ENCODE measurements at regions not wholly inside any gene's neighbourhood (a gene's known extent, or its start where the extent isn't known, plus 50 kb on each side); places are given as distances from the start of the nearest gene placed in this dataset.

DNA sequence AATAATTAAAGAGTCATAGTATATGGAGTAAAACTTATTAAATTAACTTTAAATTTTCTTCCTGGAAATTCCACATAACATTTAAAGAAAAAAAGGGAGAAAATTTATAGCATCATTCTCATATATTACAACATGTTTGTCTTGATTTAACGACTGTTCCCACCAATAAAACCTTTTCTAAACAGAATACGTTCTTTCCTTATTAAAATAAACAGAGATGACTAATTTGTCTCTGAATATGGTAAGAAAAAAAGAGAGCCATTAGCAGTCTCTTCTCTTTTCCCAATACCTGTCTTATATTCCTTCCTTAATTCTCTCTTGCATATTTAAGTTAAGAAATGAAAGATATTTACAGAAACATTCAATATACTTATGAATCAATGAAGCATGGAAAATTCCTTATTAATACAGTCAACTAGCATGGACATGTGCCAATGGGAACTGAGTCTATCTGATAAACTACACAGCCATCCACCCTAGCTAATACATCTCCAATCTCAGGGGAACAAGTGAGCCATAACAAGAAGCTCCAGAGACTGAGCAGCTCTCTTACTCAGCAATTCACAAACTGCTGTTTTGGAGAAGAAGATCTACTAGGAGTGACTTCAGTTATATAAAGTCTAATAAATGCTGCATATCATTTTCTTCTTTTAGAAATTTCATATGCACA lies 347.1 kb upstream of the MANEA start:
- Histone ChIP-seq H3K36me3 (ENCODE audit: control insufficient read depth, insufficient read depth, low read length) (no peaks in the 10 kb centered on the region), H3K79me2 (ENCODE audit: control insufficient read depth, insufficient read depth, low read length) (no peaks in the 10 kb centered on the region), H3K27me3 (ENCODE audit: control insufficient read depth, insufficient read depth, low read length) (no peaks in the 10 kb centered on the region), H4K20me1 (ENCODE audit: control insufficient read depth, extremely low read depth, insufficient read depth, low read length) (no peaks in the 10 kb centered on the region), H3K4me1 (ENCODE audit: control insufficient read depth, extremely low read depth, insufficient read depth, low read length) (no peaks in the 10 kb centered on the region), H3K9ac (ENCODE audit: insufficient read depth, low read length) (no peak overlapping the region), H3K27ac (ENCODE audit: insufficient read depth, low read length) (no peak overlapping the region), H3K4me3 (replicated peaks in 1 of 4; ENCODE audit: control extremely low read depth in 1 of 4, insufficient read depth in 1 of 4, low read depth in 3 of 4, low read length in 4 of 4) (no peak overlapping the region), H3K4me2 (ENCODE audit: extremely low read depth, insufficient read depth, low read length) (no peak overlapping the region), H3K9me3 (ENCODE audit: control insufficient read depth, insufficient read depth, low read depth, low read length) (no peaks in the 10 kb centered on the region), H2AFZ (ENCODE audit: low read length) (no peak overlapping the region)
- DNase-seq (ENCODE audit: low read depth in 2 of 2) = peak in 1 of 2 donors; percentile 40
- TF ChIP-seq, protein P1, sequence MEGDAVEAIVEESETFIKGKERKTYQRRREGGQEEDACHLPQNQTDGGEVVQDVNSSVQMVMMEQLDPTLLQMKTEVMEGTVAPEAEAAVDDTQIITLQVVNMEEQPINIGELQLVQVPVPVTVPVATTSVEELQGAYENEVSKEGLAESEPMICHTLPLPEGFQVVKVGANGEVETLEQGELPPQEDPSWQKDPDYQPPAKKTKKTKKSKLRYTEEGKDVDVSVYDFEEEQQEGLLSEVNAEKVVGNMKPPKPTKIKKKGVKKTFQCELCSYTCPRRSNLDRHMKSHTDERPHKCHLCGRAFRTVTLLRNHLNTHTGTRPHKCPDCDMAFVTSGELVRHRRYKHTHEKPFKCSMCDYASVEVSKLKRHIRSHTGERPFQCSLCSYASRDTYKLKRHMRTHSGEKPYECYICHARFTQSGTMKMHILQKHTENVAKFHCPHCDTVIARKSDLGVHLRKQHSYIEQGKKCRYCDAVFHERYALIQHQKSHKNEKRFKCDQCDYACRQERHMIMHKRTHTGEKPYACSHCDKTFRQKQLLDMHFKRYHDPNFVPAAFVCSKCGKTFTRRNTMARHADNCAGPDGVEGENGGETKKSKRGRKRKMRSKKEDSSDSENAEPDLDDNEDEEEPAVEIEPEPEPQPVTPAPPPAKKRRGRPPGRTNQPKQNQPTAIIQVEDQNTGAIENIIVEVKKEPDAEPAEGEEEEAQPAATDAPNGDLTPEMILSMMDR (conservative IDR thresholded peaks at IDR 0.05 in 1 of 2, IDR thresholded peaks at IDR 0.05 in 1 of 2; ENCODE audit: low read depth in 1 of 2, low read length in 2 of 2) = no peak

DNA sequence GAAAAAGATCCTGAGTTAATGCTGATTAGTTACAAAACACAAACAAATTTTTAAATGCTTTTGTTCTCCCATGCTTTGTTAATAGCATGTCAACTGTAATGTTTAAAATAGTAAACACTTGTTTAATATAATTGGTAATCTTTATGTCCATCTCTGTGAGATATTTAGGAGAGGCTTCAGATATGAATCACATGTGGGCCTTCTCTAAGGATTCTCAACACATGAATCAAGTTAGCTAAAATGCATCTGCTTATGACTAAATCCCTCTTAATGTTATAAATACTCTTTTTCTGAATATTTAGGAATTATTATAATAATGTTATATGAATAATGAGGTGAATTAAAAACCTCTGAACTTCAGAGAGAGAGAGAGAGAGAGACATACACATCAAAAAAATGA lies 345.9 kb upstream of the MANEA start:
- Histone ChIP-seq H2AFZ (ENCODE audit: low read length) (no peak overlapping the region), H3K4me1 (ENCODE audit: control insufficient read depth, extremely low read depth, insufficient read depth, low read length) (no peaks in the 10 kb centered on the region), H3K27ac (ENCODE audit: insufficient read depth, low read length) (no peak overlapping the region), H3K4me2 (ENCODE audit: extremely low read depth, insufficient read depth, low read length) (no peak overlapping the region), H3K27me3 (ENCODE audit: control insufficient read depth, insufficient read depth, low read length) (no peaks in the 10 kb centered on the region), H3K9me3 (ENCODE audit: control insufficient read depth, insufficient read depth, low read depth, low read length) (no peaks in the 10 kb centered on the region), H3K36me3 (ENCODE audit: control insufficient read depth, insufficient read depth, low read length) (no peaks in the 10 kb centered on the region), H3K4me3 (replicated peaks in 1 of 4; ENCODE audit: control extremely low read depth in 1 of 4, insufficient read depth in 1 of 4, low read depth in 3 of 4, low read length in 4 of 4) (no peak overlapping the region), H4K20me1 (ENCODE audit: control insufficient read depth, extremely low read depth, insufficient read depth, low read length) (no peaks in the 10 kb centered on the region), H3K79me2 (ENCODE audit: control insufficient read depth, insufficient read depth, low read length) (no peaks in the 10 kb centered on the region), H3K9ac (ENCODE audit: insufficient read depth, low read length) (no peak overlapping the region)
- peak in 1 of 2 donors; percentile 1 for DNase-seq (ENCODE audit: low read depth in 2 of 2)
- no peak for TF ChIP-seq EZH2 (IDR thresholded peaks at IDR 0.05; ENCODE audit: low read length, missing control alignments)
- TF ChIP-seq, protein P1 (conservative IDR thresholded peaks at IDR 0.05 in 1 of 2, IDR thresholded peaks at IDR 0.05 in 1 of 2; ENCODE audit: low read depth in 1 of 2, low read length in 2 of 2) = no peak

DNA sequence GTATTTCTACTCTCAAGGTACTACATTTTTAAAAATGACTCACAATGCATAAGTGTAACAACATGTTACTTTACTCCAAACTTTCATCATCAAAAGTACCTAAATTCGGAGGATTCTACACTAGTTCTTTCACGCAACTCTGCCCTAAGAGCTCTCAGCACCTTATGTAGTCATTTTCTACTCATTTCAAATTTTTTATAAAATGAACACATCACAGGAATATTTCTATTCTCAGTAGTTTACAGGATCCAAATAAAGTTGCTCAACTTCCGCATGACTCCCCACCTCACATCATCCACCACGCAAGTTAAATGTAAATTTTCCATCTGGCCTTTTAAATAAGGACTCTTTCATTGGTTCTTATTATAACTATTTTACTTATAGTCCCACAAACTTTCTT lies 344.9 kb upstream of the MANEA start:
- peak in 1 of 2 donors; percentile 77 for DNase-seq (ENCODE audit: low read depth in 2 of 2)
- no peaks in the 10 kb centered on the region for H3K36me3 ChIP-seq (ENCODE audit: control insufficient read depth, insufficient read depth, low read length)
- no peak for TF ChIP-seq EZH2 (IDR thresholded peaks at IDR 0.05; ENCODE audit: low read length, missing control alignments)
- TF ChIP-seq, protein P1 (conservative IDR thresholded peaks at IDR 0.05 in 1 of 2, IDR thresholded peaks at IDR 0.05 in 1 of 2; ENCODE audit: low read depth in 1 of 2, low read length in 2 of 2) = no peak
- no peaks in the 10 kb centered on the region for H3K27me3 ChIP-seq (ENCODE audit: control insufficient read depth, insufficient read depth, low read length)
- no peak overlapping the region for H3K9ac ChIP-seq (ENCODE audit: insufficient read depth, low read length)
- H3K27ac ChIP-seq (ENCODE audit: insufficient read depth, low read length) = no peak overlapping the region
- no peaks in the 10 kb centered on the region for H3K9me3 ChIP-seq (ENCODE audit: control insufficient read depth, insufficient read depth, low read depth, low read length)
- H3K4me3 ChIP-seq (replicated peaks in 1 of 4; ENCODE audit: control extremely low read depth in 1 of 4, insufficient read depth in 1 of 4, low read depth in 3 of 4, low read length in 4 of 4) = peak overlapping the region in 1 of 4 experiments; percentile 2
- no peaks in the 10 kb centered on the region for H3K4me1 ChIP-seq (ENCODE audit: control insufficient read depth, extremely low read depth, insufficient read depth, low read length)
- no peaks in the 10 kb centered on the region for H3K79me2 ChIP-seq (ENCODE audit: control insufficient read depth, insufficient read depth, low read length)
- no peaks in the 10 kb centered on the region for H4K20me1 ChIP-seq (ENCODE audit: control insufficient read depth, extremely low read depth, insufficient read depth, low read length)
- no peak overlapping the region for H3K4me2 ChIP-seq (ENCODE audit: extremely low read depth, insufficient read depth, low read length)
- no peak overlapping the region for H2AFZ ChIP-seq (ENCODE audit: low read length)
